GM12878 (cell line): ENCODE measurements at regions not wholly inside any gene's neighbourhood (a gene's known extent, or its start where the extent isn't known, plus 50 kb on each side); places are given as distances from the start of the nearest gene placed in this dataset.
A peak's percentile ranks its signal among the peaks of the same experiment; 100 is the strongest.

Source experiments
- ATAC-seq: fragments of 200-7000 bp; cut with Tn5 transposase; 3 replicates; pipeline ENCODE4 v1.9.1; 2020; ENCODE audit warnings: mild to moderate bottlenecking, moderate library complexity
- BruUV-seq: library from RNA; stranded (reverse); fragments of 400-500 nt; replicated peaks from 2 replicates; lab custom pipeline; 2021; lab: Mats Ljungman, UMichigan
- CTCF ChIA-PET: fragments of 300-600 bp; sonication (Branson Sonifier 250); formaldehyde crosslinking; extraction: SDS; loops from one replicate; lab custom pipeline; 2021; ENCODE audit warnings: inconsistent platforms; lab: Yijun Ruan, JAX
- POLR2A ChIA-PET: fragments of 350-600 bp; formaldehyde crosslinking; extraction: SDS; loops from one replicate; lab custom pipeline; 2021; ENCODE audit warnings: inconsistent platforms; lab: Charles Lee
- RAD21 ChIA-PET: fragments of 300-600 bp; sonication (Branson Sonifier 250); formaldehyde crosslinking; loops from one replicate; lab custom pipeline; 2023; ENCODE audit warnings: antibody characterized with exemption; ENCODE audit not compliant: unreplicated experiment; lab: Charles Lee
- SMC1A ChIA-PET: fragments of 300-600 bp; sonication (Branson Sonifier 250); formaldehyde crosslinking; loops from one replicate; lab custom pipeline; 2023; ENCODE audit not compliant: unreplicated experiment, uncharacterized antibody; lab: Charles Lee
- DNase-seq: peaks from one replicate; pipeline ENCODE4 v3.0.0-alpha.2; 2011; ENCODE audit warnings: low read depth, low spot score
- FAIRE-seq: peaks from 3 replicates; lab custom pipeline; 2011; peaks lifted over from hg19 to GRCh38; lab: Jason Lieb, UNC
- H2AFZ ChIP-seq: 2 replicates; pipeline ENCODE4 v1.6.0; 2011; ENCODE audit warnings: low read depth, low read length, control low read depth; ENCODE audit not compliant: control insufficient read depth
- H3K27ac ChIP-seq: 2 replicates; pipeline ENCODE4 v1.5.1; 2011; ENCODE audit warnings: control low read depth; ENCODE audit not compliant: control insufficient read depth, insufficient read depth
- H3K27me3 ChIP-seq, 2 experiments: replicated peaks in 1 of 2; 2 replicates each; pipeline versions ENCODE4 v1.6.0 to v1.6.1; 2011; ENCODE audit warnings: low read length in 1 of 2; ENCODE audit not compliant: control insufficient read depth in 2 of 2, insufficient read depth in 2 of 2
- H3K36me3 ChIP-seq, 2 experiments: 2 replicates each; pipeline ENCODE4 v1.5.1; 2011; ENCODE audit warnings: low read length in 1 of 2; ENCODE audit not compliant: control insufficient read depth in 2 of 2, insufficient read depth in 2 of 2
- H3K4me1 ChIP-seq: 2 replicates; pipeline ENCODE4 v1.6.1; 2011; ENCODE audit warnings: mild to moderate bottlenecking, low read length, moderate library complexity, mixed read lengths; ENCODE audit not compliant: control insufficient read depth, insufficient read depth
- H3K4me2 ChIP-seq: 2 replicates; pipeline ENCODE4 v1.6.0; 2011; ENCODE audit warnings: control low read depth; ENCODE audit not compliant: control insufficient read depth, insufficient read depth
- H3K4me3 ChIP-seq: fragments of 200-600 bp; sonication (generic); 2 replicates; pipeline ENCODE4 v1.5.1; 2016
- H3K79me2 ChIP-seq: 2 replicates; pipeline ENCODE4 v1.6.0; 2011; ENCODE audit warnings: low read length; ENCODE audit not compliant: control insufficient read depth, insufficient read depth
- H3K9ac ChIP-seq: 2 replicates; pipeline ENCODE4 v1.8.0; 2011; ENCODE audit warnings: low read length, control low read depth, mixed read lengths; ENCODE audit not compliant: control insufficient read depth, insufficient read depth
- H3K9me3 ChIP-seq: replicated peaks from 3 replicates; pipeline ENCODE4 v1.5.1; 2011; ENCODE audit warnings: mild to moderate bottlenecking, low read length; ENCODE audit not compliant: control insufficient read depth, insufficient read depth
- H4K20me1 ChIP-seq: 2 replicates; pipeline ENCODE4 v1.6.0; 2011; ENCODE audit not compliant: control insufficient read depth, insufficient read depth
- BHLHE40 ChIP-seq, 2 experiments: fragments of 450-650 bp in 1 of 2; IDR thresholded peaks; 2 replicates each; pipeline ENCODE4 v1.6.1; 2011 to 2017; ENCODE audit warnings: low read depth in 2 of 2, borderline replicate concordance in 1 of 2, improper control_type of control experiment in 1 of 2, low read length in 1 of 2, mild to moderate bottlenecking in 1 of 2
- CBX3 ChIP-seq: fragments of 200-600 bp; sonication (generic); IDR thresholded peaks from 2 replicates; pipeline ENCODE4 v1.6.1; 2016; ENCODE audit warnings: low read depth, borderline replicate concordance
- E2F8 ChIP-seq: fragments of 450-650 bp; IDR thresholded peaks from 2 replicates; pipeline ENCODE4 v1.6.1; 2018; ENCODE audit warnings: mild to moderate bottlenecking, low read depth, moderate library complexity; ENCODE audit not compliant: partially characterized antibody
- IRF3 ChIP-seq: fragments of 450-650 bp; IDR thresholded peaks from 2 replicates; pipeline ENCODE4 v1.6.1; 2014; ENCODE audit warnings: mild to moderate bottlenecking
- NFXL1 ChIP-seq: fragments of 450-650 bp; IDR thresholded peaks from 2 replicates; pipeline ENCODE4 v1.6.1; 2017; ENCODE audit warnings: antibody characterized with exemption, mild to moderate bottlenecking, borderline replicate concordance
- SMAD5 ChIP-seq: IDR thresholded peaks from 2 replicates; pipeline ENCODE4 v1.6.1; 2016; ENCODE audit warnings: antibody characterized with exemption, low read depth
- SPI1 ChIP-seq: IDR thresholded peaks from 2 replicates; pipeline ENCODE4 v1.6.1; 2011; ENCODE audit warnings: low read depth, mild to moderate bottlenecking, low read length, moderate library complexity, borderline replicate concordance; ENCODE audit not compliant: insufficient read depth
- STAT3 ChIP-seq: IDR thresholded peaks from 2 replicates; pipeline ENCODE4 v1.6.1; 2011; ENCODE audit warnings: low read depth, low read length, improper control_type of control experiment
- WGBS: methylation state at CpG from one replicate; pipeline ENCODE4 v1.1.6; 2016; ENCODE audit warnings: low lambda C conversion rate; ENCODE audit not compliant: insufficient replicate concordance, insufficient coverage; ENCODE audit errors: missing lambda C conversion rate; 5-methylcytosine and 5-hydroxymethylcytosine counted together
- in situ Hi-C: fragments of 300-500 bp; cut with MboI; formaldehyde crosslinking; loops from 9 replicates; pipeline ENCODE4 v1.14.3; 2018; ENCODE audit warnings: mixed read lengths
- intact Hi-C: fragments of 100-400 bp; cut with micrococcal nuclease; formaldehyde crosslinking; loops from one replicate; pipeline ENCODE4 v1.14.2; 2022; ENCODE audit not compliant: unreplicated experiment

- peaks cover 18% of the 10 kb centered on the region for H3K4me1 ChIP-seq
- no peak for DNase-seq
- no peaks in the 10 kb centered on the region for H3K79me2 ChIP-seq
- H4K20me1 ChIP-seq, result no peaks in the 10 kb centered on the region
- H3K36me3 ChIP-seq, result no peaks in the 10 kb centered on the region
- no peak overlapping the region for H2AFZ ChIP-seq
- CTCF ChIA-PET, result interaction anchor here (0.9 to 3.4 kb wide), 10 partner anchors 8 to 326 kb away, joined by 3 to 18 read pairs (median 3); no protein-coding TSS in a partner anchor
- SMC1A ChIA-PET, result interaction anchor here (0.5 to 3.5 kb wide), 10 partner anchors 9 to 1216 kb away, joined by 3 to 17 read pairs (median 4); no protein-coding TSS in a partner anchor
- POLR2A ChIA-PET, result no interaction called here
- H3K9ac ChIP-seq, result no peak overlapping the region
- 35% methylated on average over 11 of the region's 11 CpGs for WGBS
- intact Hi-C loops, result loop anchor here (10.0 kb wide), 1 partner anchor 188 kb away; no protein-coding TSS in a partner anchor
- no peaks in the 10 kb centered on the region; a peak in 1 of 4 replicates for H3K27me3 ChIP-seq
- no peak overlapping the region for H3K27ac ChIP-seq
- no peak for ATAC-seq
- no peak for FAIRE-seq
- BruUV-seq, result no TSS peak
- no peak overlapping the region for H3K4me3 ChIP-seq
- H3K9me3 ChIP-seq, result no peaks in the 10 kb centered on the region
- in situ Hi-C loops, result no loop called here
- no peak for TF ChIP-seq IRF3
- no peak for TF ChIP-seq STAT3
- no peak for TF ChIP-seq BHLHE40 (IDR thresholded peaks at IDR 0.05; ENCODE audit: borderline replicate concordance in 1 of 2, low read depth in 2 of 2, low read length in 1 of 2)
- TF ChIP-seq SMAD5, result no peak
- TF ChIP-seq NFXL1, result no peak
- TF ChIP-seq E2F8, result no peak
- TF ChIP-seq SPI1, result 0 out of 2 replicates have a peak, but pooled peaks have one; percentile 4
- no peak for TF ChIP-seq CBX3
- no peak overlapping the region for H3K4me2 ChIP-seq
- RAD21 ChIA-PET, result interaction anchor here (0.8 to 2.5 kb wide), 8 partner anchors 21 to 329 kb away, joined by 3 to 9 read pairs (median 4); no protein-coding TSS in a partner anchor
Observed at GRCh38 chr6:6912817-6913744, 194.7 kb upstream of the RREB1 start.
